Anterior cingulate cortex (tissue), 58 donors: ENCODE measurements at regions not wholly inside any gene's neighbourhood (a gene's known extent, or its start where the extent isn't known, plus 50 kb on each side); places are given as distances from the start of the nearest gene placed in this dataset.

Source experiments
- DNase-seq, 58 donors: peaks; one replicate each; lab custom pipeline; 2025; lab: John Stamatoyannopoulos, UW

GRCh38 chr1:30417001-30417700 lies 306.2 kb downstream of the MATN1 start:
- no peak for DNase-seq

- DNase-seq: no peak
These were observed 307.1 kb downstream of the MATN1 start for GRCh38 chr1:30416221-30416820.

GRCh38 chr1:30415171-30415940 lies 308.0 kb downstream of the MATN1 start:
- no peak for DNase-seq

GRCh38 chr1:30414851-30415165 lies 308.6 kb downstream of the MATN1 start:
- no peak for DNase-seq

- DNase-seq: no peak
These were observed 309.1 kb downstream of the MATN1 start for GRCh38 chr1:30414086-30414850.

GRCh38 chr1:30413606-30414005 lies 309.8 kb downstream of the MATN1 start:
- no peak for DNase-seq

- DNase-seq: no peak
These were observed 310.3 kb downstream of the MATN1 start for GRCh38 chr1:30413111-30413440.

GRCh38 chr1:30412241-30413110 lies 310.9 kb downstream of the MATN1 start:
- no peak for DNase-seq

- no peak for DNase-seq
These were observed 312.2 kb downstream of the MATN1 start for GRCh38 chr1:30411206-30411605.

GRCh38 chr1:30410153-30410851 lies 313.1 kb downstream of the MATN1 start:
- DNase-seq: no peak

GRCh38 chr1:30409476-30410152 lies 313.8 kb downstream of the MATN1 start:
- DNase-seq: no peak

GRCh38 chr1:30407865-30408580 lies 315.4 kb downstream of the MATN1 start:
- DNase-seq: no peak

GRCh38 chr1:30406996-30407864 lies 316.2 kb downstream of the MATN1 start:
- DNase-seq: no peak

- DNase-seq: no peak
These were observed 317.7 kb downstream of the MATN1 start for GRCh38 chr1:30405631-30406212.

- DNase-seq: no peak
These were observed 318.3 kb downstream of the MATN1 start for GRCh38 chr1:30405081-30405480.

- no peak for DNase-seq
These were observed 319.0 kb downstream of the MATN1 start for GRCh38 chr1:30404341-30404740.

- no peak for DNase-seq
These were observed 319.7 kb downstream of the MATN1 start for GRCh38 chr1:30403726-30404125.
